Amygdala (tissue), 56 donors: ENCODE measurements at regions not wholly inside any gene's neighbourhood (a gene's known extent, or its start where the extent isn't known, plus 50 kb on each side); places are given as distances from the start of the nearest gene placed in this dataset.
"Not testable (repeated sequence)": the region's sequence is repeated elsewhere in the genome, so short reads cannot be mapped to it uniquely, and the experiment has no call there.

Experiments used
- DNase-seq, 56 donors: peaks; one replicate each; lab custom pipeline; 2025; lab: John Stamatoyannopoulos, UW

GRCh38 chr7:94169682-94170081 lies 165.5 kb upstream of the BET1 start:
- DNase-seq, result no peak

GRCh38 chr7:94170836-94171235 lies 166.7 kb upstream of the BET1 start:
- DNase-seq, result no peak

GRCh38 chr7:94173436-94173835 lies 169.3 kb upstream of the BET1 start:
- DNase-seq, result no peak

- DNase-seq, result no peak
Observed at GRCh38 chr7:94174375-94174774, 170.2 kb upstream of the BET1 start.

GRCh38 chr7:94174956-94175355 lies 170.8 kb upstream of the BET1 start:
- DNase-seq, result no peak

- DNase-seq, result no peak
Observed at GRCh38 chr7:94176694-94177200, 172.6 kb upstream of the BET1 start.

- DNase-seq, result no peak
Observed at GRCh38 chr7:94177441-94177840, 173.3 kb upstream of the BET1 start.

- DNase-seq, result no peak
Observed at GRCh38 chr7:94178230-94178629, 174.1 kb upstream of the BET1 start.

GRCh38 chr7:94179466-94179865 lies 175.3 kb upstream of the BET1 start:
- DNase-seq, result no peak

GRCh38 chr7:94182066-94182465 lies 177.9 kb upstream of the BET1 start:
- DNase-seq, result no peak

GRCh38 chr7:94182721-94183120 lies 178.6 kb upstream of the BET1 start:
- DNase-seq, result no peak

- DNase-seq, result no peak
Observed at GRCh38 chr7:94183289-94183749, 179.2 kb upstream of the BET1 start.

GRCh38 chr7:94183891-94184290 lies 179.7 kb upstream of the BET1 start:
- no peak for DNase-seq

- no peak for DNase-seq
Observed at GRCh38 chr7:94188350-94188749, 184.2 kb upstream of the BET1 start.

- DNase-seq, result no peak
Observed at GRCh38 chr7:94190599-94191061, 186.5 kb upstream of the BET1 start.

- not testable (repeated sequence) for DNase-seq
Observed at GRCh38 chr7:94194426-94194825, 190.3 kb upstream of the BET1 start.

- DNase-seq, result no peak
Observed at GRCh38 chr7:94195201-94195600, 191.0 kb upstream of the BET1 start.

- no peak for DNase-seq
Observed at GRCh38 chr7:94195813-94196212, 191.7 kb upstream of the BET1 start.

GRCh38 chr7:94205529-94205928 lies 189.2 kb upstream of the COL1A2 start:
- no peak for DNase-seq

- no peak for DNase-seq
Observed at GRCh38 chr7:94206295-94206694, 188.4 kb upstream of the COL1A2 start.

GRCh38 chr7:94212160-94212559 lies 182.5 kb upstream of the COL1A2 start:
- no peak for DNase-seq

- no peak for DNase-seq
Observed at GRCh38 chr7:94216944-94217461, 177.7 kb upstream of the COL1A2 start.

GRCh38 chr7:94217766-94218165 lies 176.9 kb upstream of the COL1A2 start:
- DNase-seq, result no peak
